HG03432 (cell line): ENCODE measurements at regions not wholly inside any gene's neighbourhood (a gene's known extent, or its start where the extent isn't known, plus 50 kb on each side); places are given as distances from the start of the nearest gene placed in this dataset.
"Not testable (repeated sequence)": the region's sequence is repeated elsewhere in the genome, so short reads cannot be mapped to it uniquely, and the experiment has no call there.

ENCODE experiments used
- ATAC-seq: cut with Tn5 transposase; IDR thresholded peaks from one replicate; pipeline ENCODE4 v1.9.1; 2021; ENCODE audit warnings: mild to moderate bottlenecking, moderate library complexity; ENCODE audit not compliant: unreplicated experiment

DNA sequence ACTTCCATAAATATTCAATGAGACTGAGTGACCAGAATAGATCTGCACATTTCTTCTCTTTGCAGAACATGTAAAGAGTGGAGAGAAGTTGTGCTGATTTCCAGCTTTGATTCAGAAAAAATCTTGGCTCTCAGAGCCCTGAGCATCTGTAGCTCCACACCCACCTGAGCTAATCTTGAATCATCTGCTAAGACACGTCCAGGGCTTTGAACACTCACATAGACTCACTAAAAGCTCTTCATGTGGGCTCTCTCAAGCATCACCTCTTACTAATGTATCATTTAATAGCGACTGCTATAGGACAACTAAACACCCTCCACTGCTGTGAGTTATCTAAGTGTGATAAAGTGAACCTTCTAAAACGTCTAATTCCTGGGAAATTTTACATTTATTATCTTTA, 147.7 kb upstream of the GRIA3 start:
- no peak for ATAC-seq

DNA sequence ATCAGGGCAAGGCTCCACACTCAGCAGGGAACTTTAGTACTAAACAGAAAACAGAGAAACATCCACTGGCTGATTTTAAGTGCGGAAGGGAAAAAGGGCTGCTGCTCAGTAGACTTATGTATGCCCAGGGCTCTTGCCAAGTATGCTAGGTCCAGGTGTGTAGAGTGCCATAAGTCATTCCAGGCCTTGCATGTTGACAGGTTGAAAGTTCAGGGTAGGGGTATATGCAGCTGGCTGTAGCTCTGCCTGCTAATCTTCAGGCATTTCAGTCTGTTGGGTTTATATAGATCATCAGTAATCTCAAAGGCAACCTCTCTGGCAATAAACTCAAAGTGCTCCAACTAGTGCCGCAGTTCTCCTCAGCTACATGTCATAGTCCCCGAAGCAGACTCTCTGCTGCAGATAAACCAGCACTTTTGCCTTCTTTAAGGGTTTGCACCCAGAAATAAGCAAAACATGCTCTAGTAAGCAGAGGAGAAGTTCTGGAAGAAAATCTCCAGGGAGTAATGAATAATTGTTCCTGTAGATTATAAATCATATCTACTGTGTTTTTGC, 134.9 kb upstream of the GRIA3 start:
- no peak for ATAC-seq

DNA sequence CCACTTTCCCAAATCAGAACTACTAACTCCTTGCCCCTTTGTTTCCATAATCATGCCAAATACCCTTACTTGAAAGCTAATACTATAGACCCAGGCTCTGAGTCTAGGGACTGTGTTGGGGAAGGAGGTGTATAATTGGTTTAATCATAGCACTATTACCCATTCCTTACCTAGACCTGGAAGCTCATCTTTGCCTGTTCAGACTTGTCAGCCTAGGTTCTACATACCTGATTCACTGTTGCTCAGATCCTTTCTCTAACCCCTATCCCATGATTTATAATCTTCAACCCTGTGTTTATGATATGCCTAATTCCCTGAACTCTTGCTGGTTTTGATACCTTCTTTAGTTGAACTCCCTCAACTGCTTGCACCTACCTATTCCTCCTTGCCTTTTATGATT, 123.1 kb upstream of the GRIA3 start:
- ATAC-seq = no peak

DNA sequence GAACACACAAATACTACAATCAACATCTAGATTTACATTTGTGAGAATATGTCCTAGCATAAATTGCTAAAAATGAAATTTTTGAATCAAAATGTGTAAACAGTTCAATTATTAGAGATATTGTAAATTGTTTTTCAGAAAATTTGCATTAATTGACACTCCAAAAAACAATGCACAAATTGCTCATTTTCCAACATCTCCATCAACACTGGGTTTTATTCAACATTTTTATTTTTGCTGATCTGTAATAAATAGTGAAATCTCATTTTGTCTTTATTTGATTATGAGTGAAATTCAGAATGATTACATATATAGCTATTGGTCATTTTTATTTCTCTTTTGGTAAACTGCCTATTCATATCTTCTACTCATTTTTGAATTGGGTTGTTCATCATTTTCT, 120.0 kb upstream of the GRIA3 start:
- no peak for ATAC-seq

DNA sequence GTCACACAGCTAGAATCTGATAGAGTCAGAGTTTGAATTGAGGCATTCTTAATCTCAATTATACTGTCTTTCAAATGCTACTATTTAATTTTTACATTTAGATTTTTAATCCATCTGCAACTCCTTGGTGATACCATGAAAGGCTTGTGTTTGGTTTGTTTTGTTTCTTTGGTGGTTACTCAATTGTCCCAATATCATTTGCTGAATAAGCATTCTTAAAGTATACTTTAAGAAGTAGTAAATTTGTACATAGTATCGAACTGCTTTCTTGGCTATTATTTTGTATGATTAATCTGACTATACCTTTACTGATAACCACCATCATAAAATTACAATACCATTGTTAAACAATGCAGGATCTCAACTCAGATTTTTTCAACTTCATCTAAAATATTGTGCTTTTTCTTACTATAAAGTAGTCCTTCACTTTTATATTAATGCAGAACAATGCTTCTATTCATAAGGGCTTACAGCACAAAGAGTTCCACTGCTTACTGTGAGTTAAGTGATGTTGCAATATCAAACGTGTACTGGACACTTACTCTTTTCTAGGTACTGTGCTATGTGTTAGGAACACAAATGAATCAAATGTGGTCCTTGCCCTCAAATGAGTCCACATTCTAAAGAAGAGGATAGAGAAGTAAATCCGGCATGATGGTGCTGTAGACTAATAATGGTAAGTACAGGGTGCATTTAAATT, 111.2 kb upstream of the GRIA3 start:
- ATAC-seq = no peak

DNA sequence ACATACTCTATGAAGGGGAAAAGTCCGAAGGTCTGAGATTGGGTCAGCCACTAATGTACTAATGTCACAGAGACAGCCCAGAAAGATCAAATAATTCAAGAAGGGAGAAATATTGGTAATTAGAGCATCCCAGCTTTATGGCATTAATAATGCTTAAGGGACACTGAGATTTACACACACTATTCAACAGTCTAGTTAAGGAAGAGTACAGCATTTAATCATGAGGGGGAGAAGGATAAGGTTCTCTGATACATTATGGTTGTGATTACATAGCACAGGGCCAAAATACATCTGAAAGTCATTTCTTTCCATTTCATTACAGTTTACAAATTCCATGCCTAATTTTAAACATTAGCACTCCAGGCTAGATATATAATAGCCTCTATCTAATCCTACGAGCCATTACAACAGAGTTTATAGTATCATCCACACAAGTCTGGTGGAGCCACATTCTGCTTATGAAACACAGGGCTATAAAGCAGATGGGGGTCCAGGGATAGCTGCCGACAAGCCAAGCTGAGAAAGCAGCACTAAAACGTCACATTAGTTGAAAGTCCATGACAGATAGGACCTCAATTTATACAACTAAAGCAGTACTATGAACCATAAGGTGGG, 108.0 kb upstream of the GRIA3 start:
- no peak for ATAC-seq

DNA sequence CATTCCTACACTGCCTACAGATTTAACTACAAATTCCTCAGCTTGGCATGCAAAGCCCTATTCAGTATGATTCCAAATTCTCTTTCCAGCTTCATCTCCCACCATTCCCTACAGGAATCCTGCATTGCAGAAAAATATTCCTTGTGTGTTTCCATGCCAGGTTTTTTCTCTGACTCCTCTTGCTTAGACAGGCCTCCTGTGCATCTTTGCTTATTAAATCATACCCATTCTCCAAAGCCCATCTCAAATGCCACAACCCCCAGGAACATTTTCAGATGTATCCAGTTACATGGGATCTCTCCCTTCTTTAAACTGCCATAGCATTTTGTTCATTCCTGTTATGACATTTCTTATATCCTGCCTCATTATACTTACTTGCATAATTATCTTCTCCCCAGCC, 106.4 kb upstream of the GRIA3 start:
- no peak for ATAC-seq

DNA sequence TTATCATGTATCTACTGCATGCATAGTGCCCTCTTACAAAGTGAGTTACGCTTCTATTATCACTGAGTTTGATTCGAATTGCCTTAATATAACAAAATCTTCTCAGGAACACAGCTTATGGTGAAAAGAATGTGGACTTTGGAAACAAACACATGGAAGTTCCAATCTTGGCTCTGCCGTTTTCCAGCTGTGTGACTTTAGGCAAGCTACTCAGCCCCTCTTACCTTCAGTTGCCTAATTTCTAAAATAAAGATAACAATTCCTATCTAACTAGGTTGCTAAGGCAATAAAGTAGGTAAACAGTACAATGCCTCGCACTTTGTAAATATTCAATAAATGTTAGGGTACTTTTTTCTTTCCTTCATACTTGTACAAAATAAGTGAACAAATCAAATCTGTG, 104.0 kb upstream of the GRIA3 start:
- no peak for ATAC-seq

DNA sequence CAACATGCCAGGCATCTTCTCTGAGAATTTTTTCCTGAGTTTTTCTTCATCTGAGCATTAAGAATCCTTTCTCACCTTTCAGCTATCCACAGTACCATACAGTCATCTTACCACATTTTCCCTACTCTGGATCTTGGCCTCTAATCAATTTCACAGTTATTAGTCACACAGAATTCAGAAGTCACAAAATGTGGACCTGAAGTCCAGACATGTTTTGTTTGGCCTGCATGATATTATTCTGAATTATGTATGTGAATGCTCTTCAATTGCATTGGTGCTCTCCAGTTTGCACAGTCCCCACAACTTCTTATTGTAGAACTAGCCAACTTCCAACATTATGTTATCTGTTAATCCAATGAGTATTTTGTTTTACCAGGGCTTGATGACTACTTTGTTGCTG, 102.3 kb upstream of the GRIA3 start:
- ATAC-seq = no peak

DNA sequence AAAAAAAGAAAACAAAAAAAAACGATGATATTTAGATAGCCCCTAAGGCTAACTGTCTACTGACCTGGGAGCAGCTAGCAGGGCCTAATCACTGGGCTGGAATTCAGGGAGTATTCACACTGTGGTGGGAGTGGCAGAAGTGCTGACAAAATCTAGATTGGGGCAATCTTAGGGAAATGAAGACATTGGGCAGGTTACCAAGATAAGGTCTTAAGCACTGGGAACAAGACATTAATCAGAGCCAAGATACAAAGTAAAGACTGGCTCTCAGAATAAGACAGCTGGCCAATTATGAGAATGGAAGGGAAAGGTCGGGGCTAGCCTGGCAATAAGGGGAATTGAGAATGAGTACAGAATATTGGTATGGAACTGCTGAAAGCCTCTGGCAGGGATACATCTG, 100.2 kb upstream of the GRIA3 start:
- ATAC-seq = no peak

DNA sequence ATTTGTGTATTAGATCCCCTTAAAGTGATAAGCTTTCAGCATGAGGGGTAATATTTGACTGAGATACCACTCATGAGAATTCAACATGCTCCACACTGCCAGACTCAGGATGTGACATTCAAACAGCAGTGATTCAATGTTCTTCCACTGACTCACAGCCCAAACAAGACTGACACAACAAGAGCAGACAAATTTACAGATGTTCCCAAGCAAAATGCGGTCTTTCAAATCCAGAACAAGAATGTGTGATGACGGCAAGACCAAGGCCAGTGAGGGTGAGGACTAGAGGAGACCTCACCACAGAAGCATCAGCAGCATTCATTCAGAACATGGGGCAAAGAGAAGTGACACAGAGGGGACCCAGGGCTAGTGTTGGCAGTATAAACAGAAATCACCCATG, 99.3 kb upstream of the GRIA3 start:
- no peak for ATAC-seq

DNA sequence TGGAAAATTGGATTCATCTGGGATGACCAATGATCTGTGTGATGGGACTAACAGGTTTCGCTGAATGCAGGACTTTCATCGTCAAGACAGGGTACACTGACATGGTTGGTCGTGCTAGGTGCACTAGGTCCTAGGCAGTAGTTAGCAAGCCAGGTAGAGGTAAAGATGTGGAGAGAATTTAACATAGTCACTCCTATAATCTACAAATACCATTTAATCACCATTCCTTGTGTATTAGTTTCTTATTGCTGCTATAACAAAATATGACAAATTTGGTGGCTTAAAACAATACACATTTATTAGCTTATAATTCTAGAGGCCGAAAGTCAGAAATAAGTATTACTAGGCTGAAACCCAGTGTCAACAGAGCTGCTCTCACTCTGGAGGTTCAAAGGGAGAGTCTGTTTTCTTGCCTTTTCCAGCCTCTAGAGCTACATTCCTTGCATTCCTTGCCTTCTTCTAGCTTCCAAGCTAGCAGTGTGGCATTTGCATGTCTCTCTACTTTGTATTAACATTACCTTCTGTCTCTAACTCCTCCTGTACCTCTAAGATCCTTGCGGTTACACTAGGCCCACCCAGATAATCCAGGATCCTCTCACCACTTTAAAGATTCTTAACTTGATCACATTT, 98.7 kb upstream of the GRIA3 start:
- ATAC-seq = no peak

DNA sequence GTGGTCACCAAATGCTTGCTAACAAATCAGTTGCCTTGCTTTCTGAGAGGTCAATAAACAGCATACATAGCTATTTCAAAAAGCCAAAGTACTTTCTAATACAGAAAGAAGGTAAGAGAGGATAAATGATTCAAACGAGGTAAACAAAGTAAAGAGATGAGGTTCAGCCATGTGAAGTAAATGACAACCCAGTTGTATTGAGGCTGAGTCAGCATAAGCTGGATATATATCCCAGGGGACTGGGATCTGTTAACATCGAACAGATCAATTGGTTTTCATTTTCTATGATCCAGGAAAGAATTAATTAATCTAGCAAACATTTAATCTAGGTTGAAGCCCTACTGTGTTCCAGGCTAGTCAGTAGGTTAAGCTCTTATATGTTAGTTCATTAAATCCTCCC, 97.3 kb upstream of the GRIA3 start:
- no peak for ATAC-seq

DNA sequence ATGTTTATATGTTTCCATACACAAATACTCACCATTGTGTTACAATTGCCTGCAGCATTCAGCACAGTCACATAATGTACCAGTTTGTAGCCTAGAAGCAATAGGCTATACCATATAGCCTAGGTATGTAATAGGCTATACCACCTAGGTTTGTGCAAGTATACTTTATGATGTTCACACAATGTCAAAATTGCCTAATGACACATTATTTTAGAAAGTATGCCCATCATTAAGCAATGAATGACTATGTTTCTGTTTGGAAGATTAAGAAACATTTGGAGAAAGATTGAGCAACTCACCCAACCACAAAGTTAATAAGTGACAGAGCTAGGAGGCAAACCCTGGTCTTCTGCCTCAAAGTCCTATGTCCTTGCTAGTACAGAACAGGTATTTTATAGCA, 96.8 kb upstream of the GRIA3 start:
- ATAC-seq = no peak

DNA sequence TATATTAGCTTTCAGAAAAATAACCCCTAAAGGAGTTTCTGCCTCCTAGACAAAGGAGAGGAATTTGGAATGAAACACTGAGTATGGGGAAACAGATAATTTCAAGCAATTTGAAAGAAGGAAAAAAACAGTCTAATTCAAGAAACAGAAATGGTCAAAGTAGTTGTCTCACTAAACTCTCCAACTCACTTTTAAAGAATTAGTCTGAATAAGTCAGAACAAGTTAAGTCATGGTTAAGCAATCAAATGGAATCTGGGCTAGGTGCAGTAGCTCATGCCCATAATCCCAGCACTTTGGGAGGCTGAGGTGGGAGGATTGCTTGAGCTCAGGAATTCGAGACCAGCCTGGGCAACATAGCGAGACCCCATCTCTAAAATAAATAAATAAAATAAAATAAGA, 95.7 kb upstream of the GRIA3 start:
- no peak for ATAC-seq

DNA sequence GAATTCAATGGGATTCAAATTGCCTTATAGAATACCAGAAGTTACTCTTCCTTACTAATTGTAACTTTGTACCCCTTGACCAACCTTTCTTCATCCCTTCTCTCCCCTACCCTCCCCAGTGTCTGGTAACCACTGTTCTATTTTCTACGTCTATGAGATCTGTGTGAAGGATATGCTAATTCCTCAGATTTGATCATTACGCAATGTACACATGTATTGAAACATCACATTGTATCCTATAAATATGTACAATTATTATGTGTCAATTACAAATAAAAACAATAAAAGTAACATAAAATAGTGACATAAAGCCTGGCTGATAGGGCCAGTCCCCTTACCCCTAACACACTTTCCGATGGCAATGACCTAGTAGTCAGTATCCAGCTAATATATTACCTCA, 95.1 kb upstream of the GRIA3 start:
- no peak for ATAC-seq

DNA sequence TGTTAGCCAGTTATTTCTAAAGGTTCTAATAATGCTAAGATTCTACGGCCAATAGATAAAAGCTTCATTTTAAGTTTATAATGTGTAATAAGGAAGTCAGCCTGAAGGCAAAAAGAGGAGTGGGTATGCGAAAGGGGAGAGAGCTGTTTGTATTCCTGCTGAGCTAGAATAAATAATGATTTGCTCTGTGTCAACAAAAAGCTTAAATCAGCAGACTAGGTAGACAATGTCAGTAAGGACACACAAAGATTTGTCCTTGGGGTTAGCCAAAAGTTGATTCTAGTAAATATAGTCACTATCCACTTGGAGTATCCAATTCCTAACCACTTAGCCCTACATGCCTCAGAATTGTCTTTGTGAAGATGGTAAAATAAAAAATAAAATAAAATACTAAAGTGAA, 90.3 kb upstream of the GRIA3 start:
- ATAC-seq = no peak

DNA sequence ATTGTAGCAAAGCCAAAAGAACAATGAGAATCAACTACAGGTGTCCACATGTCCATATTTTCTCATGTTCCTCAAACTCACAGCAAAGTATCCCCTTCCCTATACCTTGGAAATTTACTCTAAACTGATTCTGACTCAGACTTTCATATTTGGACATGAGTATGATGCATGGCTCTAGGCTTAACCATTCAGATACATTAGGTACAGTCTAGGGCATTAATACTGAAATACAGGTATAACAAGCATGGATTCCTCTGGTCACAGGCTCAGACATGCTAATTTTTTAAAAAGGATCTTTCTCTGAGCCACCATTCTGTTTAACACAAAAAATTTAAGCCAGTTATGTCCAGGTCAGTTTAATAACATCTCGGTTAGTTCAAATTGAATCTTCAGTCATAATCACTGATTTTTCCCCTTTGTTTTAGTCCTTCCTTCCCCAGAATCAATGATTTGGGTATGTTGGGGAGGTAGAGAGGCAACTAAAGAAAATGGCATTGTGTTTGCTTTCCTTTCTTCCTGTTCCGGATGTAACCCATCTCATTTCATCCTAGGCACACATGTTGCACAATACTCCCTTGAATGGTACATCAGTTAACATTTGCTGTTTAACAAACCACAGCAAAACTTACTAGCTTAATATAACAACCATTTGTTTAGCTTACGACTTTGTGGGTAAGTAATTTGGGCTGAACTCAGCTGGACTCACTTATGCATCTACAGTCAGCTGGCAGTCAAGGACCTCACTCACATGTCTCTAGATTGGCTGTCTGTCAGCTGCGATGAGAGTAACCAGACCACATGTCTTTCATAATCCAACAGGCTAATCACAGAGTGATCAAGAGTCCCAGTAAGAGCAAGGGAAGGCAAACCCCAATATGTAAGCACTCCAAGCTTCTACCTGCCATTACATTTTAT, 75.3 kb upstream of the GRIA3 start:
- ATAC-seq = no peak

DNA sequence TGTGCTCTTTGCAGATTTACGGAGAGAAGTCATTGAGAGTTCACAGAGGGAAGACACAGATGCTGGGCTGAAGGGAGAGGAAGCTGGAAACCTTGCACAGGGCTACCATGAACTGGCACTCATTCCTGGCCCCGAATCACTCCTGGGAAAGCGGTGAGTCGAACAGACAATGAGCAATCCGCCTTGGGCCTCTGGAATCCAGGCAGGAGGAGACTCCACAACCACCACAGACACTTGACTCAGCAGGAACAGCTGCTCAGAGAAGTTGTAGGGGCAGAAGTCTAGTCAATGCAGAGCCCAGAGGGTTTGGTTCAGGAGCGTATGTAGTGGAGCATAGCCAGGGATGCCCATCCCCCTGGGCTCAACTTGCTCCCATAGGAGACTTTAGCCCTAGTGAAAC, 62.8 kb upstream of the GRIA3 start:
- ATAC-seq = no peak

DNA sequence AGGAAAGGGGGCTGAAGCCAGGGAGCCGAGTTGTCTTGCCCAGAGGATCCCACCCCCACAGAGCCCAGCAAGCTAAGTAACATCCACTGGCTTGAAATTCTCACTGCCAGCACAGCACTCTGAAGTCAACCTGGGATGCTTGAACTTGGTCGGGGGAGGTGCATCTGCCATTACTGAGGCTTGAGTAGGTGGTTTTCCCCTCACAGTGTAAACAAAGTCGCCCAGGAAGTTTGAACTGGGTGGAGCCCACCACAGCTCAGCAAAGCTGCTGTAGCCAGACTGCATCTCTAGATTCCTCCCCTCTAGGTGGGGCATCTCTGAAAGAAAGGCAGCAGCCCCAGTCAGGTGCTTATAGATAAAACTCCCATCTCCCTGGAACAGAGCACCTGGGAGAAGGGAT, 54.3 kb upstream of the GRIA3 start:
- ATAC-seq = not testable (repeated sequence)
